SK-N-SH treated with all-trans-retinoic acid at 6 μM for 48 hours (cell line): ENCODE measurements at regions not wholly inside any gene's neighbourhood (a gene's known extent, or its start where the extent isn't known, plus 50 kb on each side); places are given as distances from the start of the nearest gene placed in this dataset.

ENCODE experiments used
- ATAC-seq: fragments of 200-7000 bp; cut with Tn5 transposase; 3 replicates; pipeline ENCODE4 v1.9.1; 2020; ENCODE audit warnings: mild to moderate bottlenecking, moderate library complexity
- ARNTL ChIP-seq: fragments of 450-650 bp; formaldehyde crosslinking; IDR thresholded peaks from 2 replicates; pipeline ENCODE4 v1.5.0; 2020; ENCODE audit warnings: low read depth, mild to moderate bottlenecking, moderate library complexity, borderline replicate concordance
- BACH2 ChIP-seq: fragments of 250-450 bp; sonication (Bioruptor Pico); IDR thresholded peaks from 2 replicates; pipeline ENCODE4 v1.9.0; 2021; ENCODE audit warnings: mild to moderate bottlenecking, borderline replicate concordance
- CSRNP3 ChIP-seq: fragments of 250-450 bp; sonication (Bioruptor Pico); IDR thresholded peaks from 2 replicates; pipeline ENCODE4 v1.5.1; 2021; ENCODE audit warnings: mild to moderate bottlenecking, moderate library complexity
- ESRRG ChIP-seq: fragments of 250-450 bp; sonication (Bioruptor Pico); IDR thresholded peaks from 2 replicates; pipeline ENCODE4 v1.6.1; 2021; ENCODE audit warnings: mild to moderate bottlenecking
- GLIS3 ChIP-seq: fragments of 250-450 bp; sonication (Bioruptor Pico); IDR thresholded peaks from 2 replicates; pipeline ENCODE4 v1.5.0; 2020; ENCODE audit warnings: mild to moderate bottlenecking, moderate library complexity
- ISL1 ChIP-seq: fragments of 250-450 bp; sonication (Bioruptor Pico); IDR thresholded peaks from 2 replicates; pipeline ENCODE4 v2.1.2; 2022; ENCODE audit warnings: mild to moderate bottlenecking, moderate library complexity
- OSR1 ChIP-seq: fragments of 250-450 bp; sonication (Bioruptor Pico); IDR thresholded peaks from 2 replicates; pipeline ENCODE4 v1.8.0; 2022; ENCODE audit warnings: moderate library complexity, mild to moderate bottlenecking, inconsistent platforms
- RARB ChIP-seq: fragments of 250-450 bp; sonication (Bioruptor Pico); IDR thresholded peaks from 2 replicates; pipeline ENCODE4 v1.8.0; 2021; ENCODE audit warnings: mild to moderate bottlenecking, moderate library complexity
- SNAI2 ChIP-seq: fragments of 250-450 bp; sonication (Bioruptor Pico); IDR thresholded peaks from 2 replicates; pipeline ENCODE4 v1.5.0; 2020; ENCODE audit warnings: mild to moderate bottlenecking, moderate library complexity
- TCF4 ChIP-seq: fragments of 250-450 bp; sonication (Bioruptor Pico); IDR thresholded peaks from 2 replicates; pipeline ENCODE4 v1.8.0; 2021; ENCODE audit warnings: mild to moderate bottlenecking, moderate library complexity, borderline replicate concordance
- TOX ChIP-seq: fragments of 250-450 bp; sonication (Bioruptor Pico); IDR thresholded peaks from 2 replicates; pipeline ENCODE4 v1.8.0; 2021; ENCODE audit warnings: mild to moderate bottlenecking, moderate library complexity, borderline replicate concordance
- TSHZ2 ChIP-seq: fragments of 250-450 bp; sonication (Bioruptor Pico); IDR thresholded peaks from 2 replicates; pipeline ENCODE4 v1.5.0; 2020; ENCODE audit warnings: mild to moderate bottlenecking, moderate library complexity
- ZFP3 ChIP-seq: fragments of 250-450 bp; sonication (Bioruptor Pico); IDR thresholded peaks from 2 replicates; pipeline ENCODE4 v1.5.0; 2020; ENCODE audit warnings: mild to moderate bottlenecking, moderate library complexity
- ZFP30 ChIP-seq: fragments of 450-650 bp; formaldehyde crosslinking; IDR thresholded peaks from 2 replicates; pipeline ENCODE4 v1.5.0; 2022; ENCODE audit warnings: mild to moderate bottlenecking, moderate library complexity
- ZNF565 ChIP-seq: fragments of 450-650 bp; formaldehyde crosslinking; conservative IDR thresholded peaks from 2 replicates; pipeline ENCODE4 v1.5.0; 2020; ENCODE audit warnings: low read depth, mild to moderate bottlenecking, moderate library complexity
- ZNF70 ChIP-seq: fragments of 450-650 bp; formaldehyde crosslinking; IDR thresholded peaks from 2 replicates; pipeline ENCODE4 v1.5.0; 2020; ENCODE audit warnings: mild to moderate bottlenecking, moderate library complexity
- ZNF8 ChIP-seq: fragments of 450-650 bp; formaldehyde crosslinking; IDR thresholded peaks from 2 replicates; pipeline ENCODE4 v1.5.0; 2020; ENCODE audit warnings: mild to moderate bottlenecking, moderate library complexity
- TF ChIP-seq, protein P1 (sequence below): fragments of 250-450 bp; sonication (Bioruptor Pico); IDR thresholded peaks from 2 replicates; pipeline ENCODE4 v1.8.0; 2020; ENCODE audit warnings: mild to moderate bottlenecking, moderate library complexity, borderline replicate concordance
- TF ChIP-seq, protein P2 (sequence below): fragments of 250-450 bp; sonication (Bioruptor Pico); IDR thresholded peaks from 2 replicates; pipeline ENCODE4 v1.5.1; 2020; ENCODE audit warnings: low read depth, mild to moderate bottlenecking, moderate library complexity
- TF ChIP-seq, protein P3 (sequence below): fragments of 250-450 bp; sonication (Bioruptor Pico); IDR thresholded peaks from 2 replicates; pipeline ENCODE4 v1.8.0; 2021; ENCODE audit warnings: low read depth, mild to moderate bottlenecking, moderate library complexity, borderline replicate concordance

GRCh38 chr3:154852515-154852914 is 227.6 kb upstream of the MME start (continued):
- TF ChIP-seq, protein P1, sequence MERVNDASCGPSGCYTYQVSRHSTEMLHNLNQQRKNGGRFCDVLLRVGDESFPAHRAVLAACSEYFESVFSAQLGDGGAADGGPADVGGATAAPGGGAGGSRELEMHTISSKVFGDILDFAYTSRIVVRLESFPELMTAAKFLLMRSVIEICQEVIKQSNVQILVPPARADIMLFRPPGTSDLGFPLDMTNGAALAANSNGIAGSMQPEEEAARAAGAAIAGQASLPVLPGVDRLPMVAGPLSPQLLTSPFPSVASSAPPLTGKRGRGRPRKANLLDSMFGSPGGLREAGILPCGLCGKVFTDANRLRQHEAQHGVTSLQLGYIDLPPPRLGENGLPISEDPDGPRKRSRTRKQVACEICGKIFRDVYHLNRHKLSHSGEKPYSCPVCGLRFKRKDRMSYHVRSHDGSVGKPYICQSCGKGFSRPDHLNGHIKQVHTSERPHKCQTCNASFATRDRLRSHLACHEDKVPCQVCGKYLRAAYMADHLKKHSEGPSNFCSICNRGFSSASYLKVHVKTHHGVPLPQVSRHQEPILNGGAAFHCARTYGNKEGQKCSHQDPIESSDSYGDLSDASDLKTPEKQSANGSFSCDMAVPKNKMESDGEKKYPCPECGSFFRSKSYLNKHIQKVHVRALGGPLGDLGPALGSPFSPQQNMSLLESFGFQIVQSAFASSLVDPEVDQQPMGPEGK: no peak
- TF ChIP-seq ISL1: no peak
- TF ChIP-seq CSRNP3 (CRISPR knock-in tag): no peak
- TF ChIP-seq TCF4 (CRISPR knock-in tag): no peak

DNA sequence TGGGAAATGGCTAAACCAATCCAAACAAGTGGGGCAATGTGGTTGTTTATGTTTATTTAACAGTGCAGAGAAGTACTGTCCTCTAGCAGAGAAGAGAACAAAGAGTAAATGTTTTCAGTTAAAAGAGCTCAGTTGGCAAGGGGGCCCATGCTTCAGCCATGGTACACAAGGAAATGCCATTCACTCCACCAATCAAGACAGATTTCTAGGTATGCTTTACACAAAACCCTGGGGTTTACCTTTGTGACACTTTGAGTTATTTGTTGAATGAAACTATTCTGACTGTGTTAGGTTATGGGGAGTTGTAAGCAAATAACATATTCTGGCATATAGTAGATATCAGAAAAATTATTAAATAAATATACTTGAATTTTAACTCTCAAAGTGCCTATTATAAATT is 228.5 kb upstream of the MME start:
- TF ChIP-seq ZFP3 (CRISPR knock-in tag): no peak
- TF ChIP-seq TCF4 (CRISPR knock-in tag): no peak
- no peak for TF ChIP-seq ARNTL (CRISPR knock-in tag)
- no peak for TF ChIP-seq OSR1 (CRISPR knock-in tag)
- TF ChIP-seq ZNF8 (CRISPR knock-in tag): no peak
- TF ChIP-seq, protein P2, sequence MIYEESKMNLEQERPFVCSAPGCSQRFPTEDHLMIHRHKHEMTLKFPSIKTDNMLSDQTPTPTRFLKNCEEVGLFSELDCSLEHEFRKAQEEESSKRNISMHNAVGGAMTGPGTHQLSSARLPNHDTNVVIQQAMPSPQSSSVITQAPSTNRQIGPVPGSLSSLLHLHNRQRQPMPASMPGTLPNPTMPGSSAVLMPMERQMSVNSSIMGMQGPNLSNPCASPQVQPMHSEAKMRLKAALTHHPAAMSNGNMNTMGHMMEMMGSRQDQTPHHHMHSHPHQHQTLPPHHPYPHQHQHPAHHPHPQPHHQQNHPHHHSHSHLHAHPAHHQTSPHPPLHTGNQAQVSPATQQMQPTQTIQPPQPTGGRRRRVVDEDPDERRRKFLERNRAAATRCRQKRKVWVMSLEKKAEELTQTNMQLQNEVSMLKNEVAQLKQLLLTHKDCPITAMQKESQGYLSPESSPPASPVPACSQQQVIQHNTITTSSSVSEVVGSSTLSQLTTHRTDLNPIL (CRISPR knock-in tag): no peak
- TF ChIP-seq, all 23 proteins: peak for 0
- ATAC-seq: no peak

- ATAC-seq: no peak
- no peak for TF ChIP-seq SNAI2 (CRISPR knock-in tag)
- TF ChIP-seq OSR1 (CRISPR knock-in tag): no peak
- TF ChIP-seq RARB (CRISPR knock-in tag): no peak
- no peak for TF ChIP-seq ISL1
Measured at GRCh38 chr3:154850921-154851320, 229.2 kb upstream of the MME start.

DNA sequence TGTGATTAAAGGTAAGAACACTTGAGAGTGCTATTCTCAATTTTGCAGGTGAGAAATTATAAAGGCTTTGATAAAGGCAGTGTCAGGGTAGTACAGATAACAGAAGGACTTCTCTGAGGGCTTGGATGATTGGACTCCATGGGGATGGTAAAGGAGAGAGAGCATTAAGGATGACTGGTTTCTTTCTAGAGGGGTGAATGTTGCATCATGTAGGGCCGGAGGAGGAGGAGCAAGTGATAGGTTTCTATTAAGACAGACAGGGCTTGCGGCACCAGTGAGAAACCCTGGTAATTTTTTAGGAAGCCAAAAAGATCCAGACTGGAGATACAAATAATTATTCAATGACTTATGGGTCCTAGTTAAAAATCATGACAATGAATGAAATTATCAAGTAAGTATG is 230.7 kb upstream of the MME start:
- no peak for ATAC-seq
- TF ChIP-seq TOX (CRISPR knock-in tag): no peak
- no peak for TF ChIP-seq TSHZ2
- TF ChIP-seq ESRRG (CRISPR knock-in tag): no peak
- no peak for TF ChIP-seq GLIS3
- TF ChIP-seq ARNTL (CRISPR knock-in tag): no peak
- TF ChIP-seq, protein P1: no peak
- TF ChIP-seq OSR1 (CRISPR knock-in tag): no peak
- no peak for TF ChIP-seq ZNF565
- no peak for TF ChIP-seq ZFP30
- TF ChIP-seq SNAI2 (CRISPR knock-in tag): no peak
- TF ChIP-seq ISL1: no peak
- no peak for TF ChIP-seq ZNF70 (CRISPR knock-in tag)
- TF ChIP-seq TCF4 (CRISPR knock-in tag): no peak
- no peak for TF ChIP-seq ZNF8 (CRISPR knock-in tag)
- no peak for TF ChIP-seq BACH2 (CRISPR knock-in tag)
- TF ChIP-seq, protein P3, sequence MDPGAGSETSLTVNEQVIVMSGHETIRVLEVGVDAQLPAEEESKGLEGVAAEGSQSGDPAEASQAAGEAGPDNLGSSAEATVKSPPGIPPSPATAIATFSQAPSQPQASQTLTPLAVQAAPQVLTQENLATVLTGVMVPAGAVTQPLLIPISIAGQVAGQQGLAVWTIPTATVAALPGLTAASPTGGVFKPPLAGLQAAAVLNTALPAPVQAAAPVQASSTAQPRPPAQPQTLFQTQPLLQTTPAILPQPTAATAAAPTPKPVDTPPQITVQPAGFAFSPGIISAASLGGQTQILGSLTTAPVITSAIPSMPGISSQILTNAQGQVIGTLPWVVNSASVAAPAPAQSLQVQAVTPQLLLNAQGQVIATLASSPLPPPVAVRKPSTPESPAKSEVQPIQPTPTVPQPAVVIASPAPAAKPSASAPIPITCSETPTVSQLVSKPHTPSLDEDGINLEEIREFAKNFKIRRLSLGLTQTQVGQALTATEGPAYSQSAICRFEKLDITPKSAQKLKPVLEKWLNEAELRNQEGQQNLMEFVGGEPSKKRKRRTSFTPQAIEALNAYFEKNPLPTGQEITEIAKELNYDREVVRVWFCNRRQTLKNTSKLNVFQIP (CRISPR knock-in tag): no peak
- TF ChIP-seq, protein P2 (CRISPR knock-in tag): no peak
- no peak for TF ChIP-seq CSRNP3 (CRISPR knock-in tag)
